Ammon's horn (tissue), 1 donor: ENCODE measurements at regions not wholly inside any gene's neighbourhood (a gene's known extent, or its start where the extent isn't known, plus 50 kb on each side); places are given as distances from the start of the nearest gene placed in this dataset.
"Not testable (repeated sequence)": the region's sequence is repeated elsewhere in the genome, so short reads cannot be mapped to it uniquely, and the experiment has no call there.

Source experiments
- DNase-seq: peaks from one replicate; pipeline ENCODE4 v3.0.0-alpha.2; 2016; ENCODE audit warnings: low spot score

GRCh38 chr10:71084818-71085126, 127.6 kb upstream of the UNC5B start:
- DNase-seq = no peak

GRCh38 chr10:71085689-71086438, 126.5 kb upstream of the UNC5B start:
- no peak for DNase-seq

GRCh38 chr10:71086439-71087080, 125.8 kb upstream of the UNC5B start:
- DNase-seq = no peak

- no peak for DNase-seq
Measured at GRCh38 chr10:71087622-71088021, 124.7 kb upstream of the UNC5B start.

GRCh38 chr10:71088054-71088453, 124.3 kb upstream of the UNC5B start:
- no peak for DNase-seq

- DNase-seq = not testable (repeated sequence)
Measured at GRCh38 chr10:71088578-71088977, 123.8 kb upstream of the UNC5B start.

- no peak for DNase-seq
Measured at GRCh38 chr10:71089162-71089561, 123.2 kb upstream of the UNC5B start.

GRCh38 chr10:71090330-71090729, 122.0 kb upstream of the UNC5B start:
- DNase-seq = no peak

- no peak for DNase-seq
Measured at GRCh38 chr10:71090801-71091200, 121.6 kb upstream of the UNC5B start.

GRCh38 chr10:71092812-71093401, 119.5 kb upstream of the UNC5B start:
- DNase-seq = no peak

- no peak for DNase-seq
Measured at GRCh38 chr10:71093531-71093930, 118.8 kb upstream of the UNC5B start.

GRCh38 chr10:71094712-71095390, 117.5 kb upstream of the UNC5B start:
- DNase-seq = no peak

- DNase-seq = no peak
Measured at GRCh38 chr10:71099731-71100361, 112.5 kb upstream of the UNC5B start.

GRCh38 chr10:71103961-71104360, 108.4 kb upstream of the UNC5B start:
- DNase-seq = no peak

GRCh38 chr10:71106151-71106550, 106.2 kb upstream of the UNC5B start:
- DNase-seq = peak; percentile 16

- DNase-seq = not testable (repeated sequence)
Measured at GRCh38 chr10:71107117-71107516, 105.3 kb upstream of the UNC5B start.

- DNase-seq = not testable (repeated sequence)
Measured at GRCh38 chr10:71108042-71108441, 104.3 kb upstream of the UNC5B start.

- no peak for DNase-seq
Measured at GRCh38 chr10:71112138-71112785, 100.1 kb upstream of the UNC5B start.

- no peak for DNase-seq
Measured at GRCh38 chr10:71116426-71116825, 95.9 kb upstream of the UNC5B start.

- not testable (repeated sequence) for DNase-seq
Measured at GRCh38 chr10:71117589-71117988, 94.8 kb upstream of the UNC5B start.

- no peak for DNase-seq
Measured at GRCh38 chr10:71123023-71123422, 89.3 kb upstream of the UNC5B start.
